ENCODE measurements at regions not wholly inside any gene's neighbourhood (a gene's known extent, or its start where the extent isn't known, plus 50 kb on each side); places are given as distances from the start of the nearest gene placed in this dataset.

GRCh38 chr18:65093346-65093745 is 657.5 kb upstream of the CDH7 start:
- peak in 1 of 2 donors; percentile 41 for DNase-seq

GRCh38 chr18:65091744-65092329 is 659.0 kb upstream of the CDH7 start:
- DNase-seq = peak in 1 of 2 donors; percentile 28

GRCh38 chr18:65082907-65083306 is 667.9 kb upstream of the CDH7 start:
- no peak for DNase-seq

- no peak for DNase-seq
Measured at GRCh38 chr18:65081786-65082185, 669.0 kb upstream of the CDH7 start.

- DNase-seq = no peak
Measured at GRCh38 chr18:65073060-65073550, 677.7 kb upstream of the CDH7 start.

GRCh38 chr18:65057439-65058083 is 693.3 kb upstream of the CDH7 start:
- no peak for DNase-seq

GRCh38 chr18:65056575-65056974 is 694.2 kb upstream of the CDH7 start:
- DNase-seq = no peak

- DNase-seq = no peak
Measured at GRCh38 chr18:65049586-65049985, 701.2 kb upstream of the CDH7 start.

GRCh38 chr18:65039578-65039977 is 711.2 kb upstream of the CDH7 start:
- DNase-seq = no peak

GRCh38 chr18:65035701-65036100 is 715.1 kb upstream of the CDH7 start:
- no peak for DNase-seq

GRCh38 chr18:65025756-65026155 is 725.1 kb upstream of the CDH7 start:
- DNase-seq = no peak

- no peak for DNase-seq
Measured at GRCh38 chr18:65021021-65021420, 729.8 kb upstream of the CDH7 start.

- DNase-seq = no peak
Measured at GRCh38 chr18:65018184-65018583, 732.6 kb upstream of the CDH7 start.

- no peak for DNase-seq
Measured at GRCh38 chr18:65017372-65017760, 733.4 kb upstream of the CDH7 start.

- no peak for DNase-seq
Measured at GRCh38 chr18:65016631-65017371, 734.0 kb upstream of the CDH7 start.

GRCh38 chr18:64994370-64994769 is 756.4 kb upstream of the CDH7 start:
- no peak for DNase-seq

GRCh38 chr18:64993695-64994094 is 757.1 kb upstream of the CDH7 start:
- DNase-seq = no peak

- DNase-seq = no peak
Measured at GRCh38 chr18:64992654-64993053, 758.2 kb upstream of the CDH7 start.

- DNase-seq = no peak
Measured at GRCh38 chr18:64991102-64991501, 759.7 kb upstream of the CDH7 start.

- DNase-seq = no peak
Measured at GRCh38 chr18:64986906-64987495, 763.8 kb upstream of the CDH7 start.

- DNase-seq = no peak
Measured at GRCh38 chr18:64983497-64984238, 767.1 kb upstream of the CDH7 start.

GRCh38 chr18:64982414-64983055 is 768.3 kb upstream of the CDH7 start:
- no peak for DNase-seq

Measured in hippocampal formation (tissue), 2 donors.